ENCODE measurements at regions not wholly inside any gene's neighbourhood (a gene's known extent, or its start where the extent isn't known, plus 50 kb on each side); places are given as distances from the start of the nearest gene placed in this dataset.

DNA sequence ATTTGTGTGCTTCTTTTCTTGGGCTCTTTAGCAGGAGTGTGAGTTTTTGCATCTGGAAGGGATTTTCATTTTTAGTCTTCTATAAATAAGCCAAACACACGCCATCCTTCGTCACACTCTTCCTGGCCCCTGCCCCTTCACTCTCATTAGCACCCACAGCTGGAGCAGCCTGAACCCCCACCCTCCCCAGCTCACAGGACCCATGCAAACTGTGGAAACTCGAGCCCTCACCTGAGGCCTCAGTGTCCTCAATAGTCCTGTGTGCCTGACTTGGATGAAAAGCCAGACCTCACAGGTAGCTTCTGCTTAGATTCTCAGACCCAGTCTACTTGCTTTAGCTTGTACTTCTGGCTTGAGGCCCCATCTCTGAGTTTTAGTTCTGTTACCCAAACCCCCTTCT lies 167.9 kb downstream of the MTHFS start:
- TF ChIP-seq POLR2A (IDR thresholded peaks at IDR 0.05) = no peak
- TF ChIP-seq, protein P1, sequence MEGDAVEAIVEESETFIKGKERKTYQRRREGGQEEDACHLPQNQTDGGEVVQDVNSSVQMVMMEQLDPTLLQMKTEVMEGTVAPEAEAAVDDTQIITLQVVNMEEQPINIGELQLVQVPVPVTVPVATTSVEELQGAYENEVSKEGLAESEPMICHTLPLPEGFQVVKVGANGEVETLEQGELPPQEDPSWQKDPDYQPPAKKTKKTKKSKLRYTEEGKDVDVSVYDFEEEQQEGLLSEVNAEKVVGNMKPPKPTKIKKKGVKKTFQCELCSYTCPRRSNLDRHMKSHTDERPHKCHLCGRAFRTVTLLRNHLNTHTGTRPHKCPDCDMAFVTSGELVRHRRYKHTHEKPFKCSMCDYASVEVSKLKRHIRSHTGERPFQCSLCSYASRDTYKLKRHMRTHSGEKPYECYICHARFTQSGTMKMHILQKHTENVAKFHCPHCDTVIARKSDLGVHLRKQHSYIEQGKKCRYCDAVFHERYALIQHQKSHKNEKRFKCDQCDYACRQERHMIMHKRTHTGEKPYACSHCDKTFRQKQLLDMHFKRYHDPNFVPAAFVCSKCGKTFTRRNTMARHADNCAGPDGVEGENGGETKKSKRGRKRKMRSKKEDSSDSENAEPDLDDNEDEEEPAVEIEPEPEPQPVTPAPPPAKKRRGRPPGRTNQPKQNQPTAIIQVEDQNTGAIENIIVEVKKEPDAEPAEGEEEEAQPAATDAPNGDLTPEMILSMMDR (IDR thresholded peaks at IDR 0.05) = no peak
